Osteocyte (in vitro differentiated cells): ENCODE measurements at regions not wholly inside any gene's neighbourhood (a gene's known extent, or its start where the extent isn't known, plus 50 kb on each side); places are given as distances from the start of the nearest gene placed in this dataset.

Experiments
- DNase-seq: peaks from one replicate; pipeline ENCODE4 v3.0.0; 2021; ENCODE audit warnings: mixed read lengths; ENCODE audit not compliant: unreplicated experiment; ENCODE audit errors: extremely low spot score
- H3K27ac Mint-ChIP-seq: one replicate; pipeline ENCODE4 v1.8.0; 2021; ENCODE audit warnings: mild to moderate bottlenecking, mixed read lengths; ENCODE audit not compliant: unreplicated experiment
- H3K27me3 Mint-ChIP-seq: one replicate; pipeline ENCODE4 v1.8.0; 2021; ENCODE audit warnings: mixed read lengths; ENCODE audit not compliant: unreplicated experiment
- H3K36me3 Mint-ChIP-seq: one replicate; pipeline ENCODE4 v1.8.0; 2021; ENCODE audit warnings: mixed read lengths; ENCODE audit not compliant: unreplicated experiment
- H3K4me1 Mint-ChIP-seq: one replicate; pipeline ENCODE4 v1.8.0; 2021; ENCODE audit warnings: mixed read lengths; ENCODE audit not compliant: unreplicated experiment
- H3K4me3 Mint-ChIP-seq: one replicate; pipeline ENCODE4 v1.8.0; 2021; ENCODE audit warnings: mild to moderate bottlenecking, moderate library complexity, mixed read lengths; ENCODE audit not compliant: unreplicated experiment
- H3K9me3 Mint-ChIP-seq: one replicate; pipeline ENCODE4 v1.8.0; 2021; ENCODE audit warnings: mixed read lengths; ENCODE audit not compliant: unreplicated experiment
- TF ChIP-seq, protein P1 (sequence below): fragments of 200-600 bp; sonication (generic); IDR thresholded peaks from 2 replicates; pipeline ENCODE4 v1.5.0; 2021; ENCODE audit warnings: antibody characterized with exemption, mild to moderate bottlenecking, moderate library complexity

DNA sequence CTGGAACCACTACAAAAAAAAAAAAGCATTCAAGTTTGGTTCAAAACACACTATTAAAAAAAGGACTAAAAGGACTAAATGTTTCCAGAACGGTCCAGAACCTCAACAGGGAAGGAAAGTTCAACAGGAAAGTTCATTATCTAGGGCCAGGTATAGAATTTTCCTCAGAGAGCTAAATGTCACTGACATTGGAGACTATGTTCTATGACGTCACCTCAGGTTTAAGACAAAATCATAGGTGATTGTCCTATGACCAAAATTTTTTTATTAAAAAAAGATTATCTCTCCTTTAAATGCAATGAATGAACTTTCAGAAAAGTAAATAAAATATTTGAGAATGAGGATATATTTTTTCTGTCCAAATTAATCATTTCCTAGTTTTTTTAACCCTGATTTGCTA lies 746.7 kb upstream of the USP15 start:
- TF ChIP-seq, protein P1, sequence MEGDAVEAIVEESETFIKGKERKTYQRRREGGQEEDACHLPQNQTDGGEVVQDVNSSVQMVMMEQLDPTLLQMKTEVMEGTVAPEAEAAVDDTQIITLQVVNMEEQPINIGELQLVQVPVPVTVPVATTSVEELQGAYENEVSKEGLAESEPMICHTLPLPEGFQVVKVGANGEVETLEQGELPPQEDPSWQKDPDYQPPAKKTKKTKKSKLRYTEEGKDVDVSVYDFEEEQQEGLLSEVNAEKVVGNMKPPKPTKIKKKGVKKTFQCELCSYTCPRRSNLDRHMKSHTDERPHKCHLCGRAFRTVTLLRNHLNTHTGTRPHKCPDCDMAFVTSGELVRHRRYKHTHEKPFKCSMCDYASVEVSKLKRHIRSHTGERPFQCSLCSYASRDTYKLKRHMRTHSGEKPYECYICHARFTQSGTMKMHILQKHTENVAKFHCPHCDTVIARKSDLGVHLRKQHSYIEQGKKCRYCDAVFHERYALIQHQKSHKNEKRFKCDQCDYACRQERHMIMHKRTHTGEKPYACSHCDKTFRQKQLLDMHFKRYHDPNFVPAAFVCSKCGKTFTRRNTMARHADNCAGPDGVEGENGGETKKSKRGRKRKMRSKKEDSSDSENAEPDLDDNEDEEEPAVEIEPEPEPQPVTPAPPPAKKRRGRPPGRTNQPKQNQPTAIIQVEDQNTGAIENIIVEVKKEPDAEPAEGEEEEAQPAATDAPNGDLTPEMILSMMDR = no peak
- Mint-ChIP-seq H3K27me3 (no peaks in the 10 kb centered on the region), H3K4me3 (no peak overlapping the region), H3K9me3 (no peaks in the 10 kb centered on the region), H3K4me1 (no peaks in the 10 kb centered on the region), H3K27ac (no peak overlapping the region), H3K36me3 (no peaks in the 10 kb centered on the region)
- DNase-seq = no peak

DNA sequence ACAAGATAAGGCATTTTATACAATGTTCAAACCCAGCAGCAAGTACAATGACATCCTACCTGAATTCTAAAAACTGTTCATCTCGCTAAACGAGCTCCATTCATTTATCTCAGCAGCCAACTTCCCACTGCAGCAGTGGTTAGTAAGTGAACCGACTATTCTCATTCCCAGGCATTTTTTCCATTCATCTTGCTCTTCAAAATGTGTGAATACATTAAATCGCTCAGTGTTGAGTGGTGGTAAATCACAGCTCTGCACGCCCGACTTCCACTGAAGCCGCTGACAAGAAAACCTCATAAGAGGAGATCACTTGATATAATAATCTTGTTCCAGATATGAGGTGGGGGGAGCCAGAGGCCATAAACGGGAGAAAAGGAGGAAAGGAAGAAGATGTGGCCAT lies 746.2 kb upstream of the USP15 start:
- H3K36me3 Mint-ChIP-seq = no peaks in the 10 kb centered on the region
- no peaks in the 10 kb centered on the region for H3K27me3 Mint-ChIP-seq
- no peak overlapping the region for H3K4me3 Mint-ChIP-seq
- H3K27ac Mint-ChIP-seq = no peak overlapping the region
- TF ChIP-seq, protein P1 = no peak
- no peaks in the 10 kb centered on the region for H3K4me1 Mint-ChIP-seq
- no peaks in the 10 kb centered on the region for H3K9me3 Mint-ChIP-seq
- no peak for DNase-seq

DNA sequence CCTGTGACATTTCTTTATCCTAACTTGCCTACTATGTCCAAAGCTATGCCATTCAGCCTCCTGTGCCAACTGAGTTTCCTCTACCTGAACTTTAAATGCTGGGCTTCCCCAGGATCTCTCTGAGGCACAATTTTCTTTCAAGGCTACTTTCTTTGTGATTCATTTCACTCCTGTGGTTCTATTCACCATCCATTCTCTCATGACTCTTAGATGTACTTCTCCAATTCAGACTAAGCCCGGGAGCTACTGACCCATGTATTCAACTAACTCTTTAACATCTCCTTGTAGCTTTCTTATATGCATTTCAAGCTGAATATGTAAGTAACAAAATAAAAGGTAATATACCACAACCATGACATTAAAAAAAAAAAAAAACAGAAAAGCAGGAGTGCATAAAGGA lies 738.9 kb upstream of the USP15 start:
- no peaks in the 10 kb centered on the region for H3K27me3 Mint-ChIP-seq
- no peaks in the 10 kb centered on the region for H3K4me1 Mint-ChIP-seq
- peaks cover 15% of the 10 kb centered on the region for H3K9me3 Mint-ChIP-seq
- H3K4me3 Mint-ChIP-seq = no peak overlapping the region
- no peak overlapping the region for H3K27ac Mint-ChIP-seq
- TF ChIP-seq, protein P1 = no peak
- DNase-seq = no peak
- H3K36me3 Mint-ChIP-seq = no peaks in the 10 kb centered on the region

DNA sequence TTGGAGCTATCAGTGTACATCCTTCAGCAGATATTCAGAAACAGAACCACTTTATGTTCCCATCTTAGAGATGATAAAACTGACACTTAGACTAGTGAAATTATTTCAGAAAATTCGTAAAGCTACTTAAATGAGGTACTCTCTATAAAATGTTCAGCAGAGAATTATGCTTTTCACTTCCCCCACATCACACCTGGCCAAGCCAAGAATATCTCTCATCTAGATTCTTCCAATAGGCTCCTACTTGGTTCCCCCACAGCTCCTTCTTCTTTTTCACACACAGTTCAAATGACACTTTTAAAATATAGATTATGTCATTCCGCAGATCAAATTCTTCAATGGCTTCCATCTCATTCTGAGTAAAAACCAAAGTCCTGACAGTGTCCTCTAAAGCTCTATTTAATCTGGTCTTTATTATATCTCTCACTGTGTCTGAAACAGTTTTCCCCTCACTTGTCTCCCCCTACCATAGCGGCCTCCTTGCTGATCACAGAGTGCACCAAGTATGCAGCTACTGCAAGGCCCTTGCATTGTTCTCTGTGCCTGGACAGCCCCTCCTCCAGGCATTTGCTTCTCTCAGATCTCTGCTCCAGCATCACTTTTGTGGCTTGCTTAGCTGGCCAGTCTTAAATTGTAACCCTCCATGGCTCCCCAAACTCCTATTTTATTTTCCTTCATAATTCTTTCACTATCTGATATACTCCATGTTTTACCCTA lies 736.8 kb upstream of the USP15 start:
- H3K27ac Mint-ChIP-seq = no peak overlapping the region
- peaks cover 24% of the 10 kb centered on the region for H3K9me3 Mint-ChIP-seq
- no peaks in the 10 kb centered on the region for H3K36me3 Mint-ChIP-seq
- H3K4me1 Mint-ChIP-seq = no peaks in the 10 kb centered on the region
- no peak overlapping the region for H3K4me3 Mint-ChIP-seq
- H3K27me3 Mint-ChIP-seq = no peaks in the 10 kb centered on the region
- TF ChIP-seq, protein P1 = no peak
- DNase-seq = no peak

DNA sequence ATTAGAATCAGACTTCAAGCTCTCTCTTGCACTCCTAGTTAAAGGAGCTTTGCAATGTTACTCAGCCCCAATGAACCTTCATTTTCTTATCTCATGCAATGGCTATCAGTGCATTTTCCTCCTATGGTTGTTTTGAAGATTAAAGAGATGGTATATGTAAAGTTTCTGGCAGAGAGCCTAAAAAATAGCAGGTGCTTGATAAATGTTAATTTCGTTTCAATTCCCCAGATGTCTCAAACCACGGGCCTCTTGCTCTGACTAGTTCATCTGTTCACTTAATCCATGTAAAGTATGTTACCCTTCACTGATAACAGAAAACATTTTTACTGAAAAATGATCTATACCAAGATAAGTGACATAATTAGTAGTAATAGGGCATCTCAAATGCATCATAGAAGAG lies 735.4 kb upstream of the USP15 start:
- H3K4me1 Mint-ChIP-seq = no peaks in the 10 kb centered on the region
- TF ChIP-seq, protein P1 = no peak
- H3K36me3 Mint-ChIP-seq = no peaks in the 10 kb centered on the region
- no peak overlapping the region for H3K4me3 Mint-ChIP-seq
- no peaks in the 10 kb centered on the region for H3K27me3 Mint-ChIP-seq
- H3K27ac Mint-ChIP-seq = no peak overlapping the region
- no peak for DNase-seq
- H3K9me3 Mint-ChIP-seq = peaks cover 24% of the 10 kb centered on the region
